Ishikawa (cell line): ENCODE measurements at regions not wholly inside any gene's neighbourhood (a gene's known extent, or its start where the extent isn't known, plus 50 kb on each side); places are given as distances from the start of the nearest gene placed in this dataset.

Experiments
- CEBPB ChIP-seq: IDR thresholded peaks from 2 replicates; pipeline ENCODE4 v1.6.1; 2012
- EGR1 ChIP-seq: IDR thresholded peaks from 2 replicates; pipeline ENCODE4 v1.6.1; 2012
- EP300 ChIP-seq: IDR thresholded peaks from 2 replicates; pipeline ENCODE4 v1.6.1; 2012; ENCODE audit warnings: borderline replicate concordance
- RAD21 ChIP-seq: IDR thresholded peaks from 2 replicates; pipeline ENCODE4 v1.6.1; 2012; ENCODE audit warnings: low read depth
- TCF12 ChIP-seq: IDR thresholded peaks from 2 replicates; pipeline ENCODE4 v1.6.1; 2012; ENCODE audit warnings: low read depth
- TEAD4 ChIP-seq: IDR thresholded peaks from 2 replicates; pipeline ENCODE4 v1.6.1; 2012
- ZBTB7A ChIP-seq: IDR thresholded peaks from 2 replicates; pipeline ENCODE4 v1.6.1; 2012; ENCODE audit warnings: low read depth
- TF ChIP-seq, protein P1 (sequence below): IDR thresholded peaks from 2 replicates; pipeline ENCODE4 v1.6.1; 2012
- TF ChIP-seq, protein P2 (sequence below): IDR thresholded peaks from 2 replicates; pipeline ENCODE4 v1.6.1; 2012; ENCODE audit warnings: low read depth, mild to moderate bottlenecking

DNA sequence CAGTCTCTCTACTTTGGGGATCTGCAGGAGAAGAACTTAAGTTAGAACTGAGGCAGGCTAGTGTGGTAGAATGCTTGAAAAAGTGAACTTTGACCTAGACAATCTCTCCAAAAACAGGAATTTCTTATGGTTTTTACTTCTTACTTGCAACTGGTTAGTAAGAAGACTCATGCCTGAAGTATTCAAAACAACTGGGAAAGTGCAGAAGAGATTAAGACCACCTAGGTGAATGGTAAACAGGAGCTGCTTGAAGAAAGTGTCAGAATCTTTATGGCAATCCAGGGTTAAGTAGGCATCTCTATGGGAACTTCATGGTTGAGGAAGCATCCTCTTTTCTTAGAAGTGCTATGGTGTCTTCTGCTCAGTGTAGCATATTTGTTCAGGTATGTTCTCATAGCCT is 428.6 kb upstream of the TLE4 start:
- TF ChIP-seq CEBPB: no peak
- no peak for TF ChIP-seq EGR1
- TF ChIP-seq TEAD4: no peak
- no peak for TF ChIP-seq EP300
- TF ChIP-seq RAD21: no peak
- TF ChIP-seq TCF12: no peak
- TF ChIP-seq, protein P1, sequence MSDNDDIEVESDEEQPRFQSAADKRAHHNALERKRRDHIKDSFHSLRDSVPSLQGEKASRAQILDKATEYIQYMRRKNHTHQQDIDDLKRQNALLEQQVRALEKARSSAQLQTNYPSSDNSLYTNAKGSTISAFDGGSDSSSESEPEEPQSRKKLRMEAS: no peak
- no peak for TF ChIP-seq ZBTB7A
- TF ChIP-seq, protein P2, sequence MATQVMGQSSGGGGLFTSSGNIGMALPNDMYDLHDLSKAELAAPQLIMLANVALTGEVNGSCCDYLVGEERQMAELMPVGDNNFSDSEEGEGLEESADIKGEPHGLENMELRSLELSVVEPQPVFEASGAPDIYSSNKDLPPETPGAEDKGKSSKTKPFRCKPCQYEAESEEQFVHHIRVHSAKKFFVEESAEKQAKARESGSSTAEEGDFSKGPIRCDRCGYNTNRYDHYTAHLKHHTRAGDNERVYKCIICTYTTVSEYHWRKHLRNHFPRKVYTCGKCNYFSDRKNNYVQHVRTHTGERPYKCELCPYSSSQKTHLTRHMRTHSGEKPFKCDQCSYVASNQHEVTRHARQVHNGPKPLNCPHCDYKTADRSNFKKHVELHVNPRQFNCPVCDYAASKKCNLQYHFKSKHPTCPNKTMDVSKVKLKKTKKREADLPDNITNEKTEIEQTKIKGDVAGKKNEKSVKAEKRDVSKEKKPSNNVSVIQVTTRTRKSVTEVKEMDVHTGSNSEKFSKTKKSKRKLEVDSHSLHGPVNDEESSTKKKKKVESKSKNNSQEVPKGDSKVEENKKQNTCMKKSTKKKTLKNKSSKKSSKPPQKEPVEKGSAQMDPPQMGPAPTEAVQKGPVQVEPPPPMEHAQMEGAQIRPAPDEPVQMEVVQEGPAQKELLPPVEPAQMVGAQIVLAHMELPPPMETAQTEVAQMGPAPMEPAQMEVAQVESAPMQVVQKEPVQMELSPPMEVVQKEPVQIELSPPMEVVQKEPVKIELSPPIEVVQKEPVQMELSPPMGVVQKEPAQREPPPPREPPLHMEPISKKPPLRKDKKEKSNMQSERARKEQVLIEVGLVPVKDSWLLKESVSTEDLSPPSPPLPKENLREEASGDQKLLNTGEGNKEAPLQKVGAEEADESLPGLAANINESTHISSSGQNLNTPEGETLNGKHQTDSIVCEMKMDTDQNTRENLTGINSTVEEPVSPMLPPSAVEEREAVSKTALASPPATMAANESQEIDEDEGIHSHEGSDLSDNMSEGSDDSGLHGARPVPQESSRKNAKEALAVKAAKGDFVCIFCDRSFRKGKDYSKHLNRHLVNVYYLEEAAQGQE: no peak
